Natural killer cell (primary cell): ENCODE measurements at regions not wholly inside any gene's neighbourhood (a gene's known extent, or its start where the extent isn't known, plus 50 kb on each side); places are given as distances from the start of the nearest gene placed in this dataset.

Experiments
- ATAC-seq, 3 donors: fragments of 150-1000 bp in 2 of 3; fragments of 200-7000 bp in 1 of 3; cut with Tn5 transposase; 1 replicate in 1 of 3; 2 replicates in 2 of 3; pipeline ENCODE4 v1.10.0; 2021; ENCODE audit warnings: mild to moderate bottlenecking in 2 of 3, moderate library complexity in 2 of 3
- DNase-seq, 2 donors: peaks; one replicate each; pipeline versions ENCODE4 v3.0.0 to v3.0.0-alpha.2; 2013 to 2021; ENCODE audit warnings: mixed read lengths in 1 of 2
- H3K27ac ChIP-seq: one replicate; pipeline ENCODE4 v1.5.1; 2013; ENCODE audit warnings: mild to moderate bottlenecking, low read length
- H3K27me3 ChIP-seq: one replicate; pipeline ENCODE4 v1.6.1; 2013; ENCODE audit warnings: low read length; ENCODE audit not compliant: control insufficient read depth, insufficient read depth
- H3K36me3 ChIP-seq: one replicate; pipeline ENCODE4 v1.6.1; 2013; ENCODE audit warnings: low read length; ENCODE audit not compliant: control insufficient read depth, insufficient read depth
- H3K4me1 ChIP-seq: one replicate; pipeline ENCODE4 v1.6.1; 2013; ENCODE audit warnings: low read length; ENCODE audit not compliant: control insufficient read depth, insufficient read depth
- H3K4me3 ChIP-seq: one replicate; pipeline ENCODE4 v1.5.1; 2013; ENCODE audit warnings: low read length
- H3K9me3 ChIP-seq: one replicate; pipeline ENCODE4 v1.6.1; 2013; ENCODE audit warnings: low read length; ENCODE audit not compliant: control insufficient read depth, insufficient read depth
- H3K27ac Mint-ChIP-seq, 2 donors: one replicate each; pipeline ENCODE4 v1.8.0; 2022; ENCODE audit warnings: mild to moderate bottlenecking in 2 of 2, mixed read lengths in 2 of 2, moderate library complexity in 1 of 2
- H3K27me3 Mint-ChIP-seq, 2 donors: one replicate each; pipeline ENCODE4 v1.8.0; 2022; ENCODE audit warnings: low read depth in 2 of 2, mixed read lengths in 2 of 2
- H3K36me3 Mint-ChIP-seq: one replicate; pipeline ENCODE4 v1.8.0; 2022; ENCODE audit warnings: mixed read lengths
- H3K4me1 Mint-ChIP-seq, 2 donors: one replicate each; pipeline ENCODE4 v1.8.0; 2022; ENCODE audit warnings: mixed read lengths in 2 of 2
- H3K4me3 Mint-ChIP-seq: one replicate; pipeline ENCODE4 v1.8.0; 2022; ENCODE audit warnings: mild to moderate bottlenecking, moderate library complexity, mixed read lengths
- H3K9me3 Mint-ChIP-seq, 2 donors: one replicate each; pipeline ENCODE4 v1.8.0; 2022; ENCODE audit warnings: mixed read lengths in 2 of 2
- WGBS: methylation state at CpG from one replicate; pipeline ENCODE4 v1.1.7; 2013; ENCODE audit warnings: missing lambda C conversion rate; ENCODE audit not compliant: insufficient coverage; 5-methylcytosine and 5-hydroxymethylcytosine counted together
- intact Hi-C: fragments of 100-400 bp; cut with micrococcal nuclease; formaldehyde crosslinking; loops from one replicate; pipeline ENCODE4 v1.14.2; 2022
- TF ChIP-seq, protein P1 (sequence below): fragments of 200-600 bp; IDR thresholded peaks from one replicate; pipeline ENCODE4 v1.8.0; 2022; ENCODE audit warnings: antibody characterized with exemption

GRCh38 chr1:82348487-82348886 is 547.8 kb downstream of the ADGRL2 start:
- no peaks in the 10 kb centered on the region for H3K27me3 Mint-ChIP-seq

DNA sequence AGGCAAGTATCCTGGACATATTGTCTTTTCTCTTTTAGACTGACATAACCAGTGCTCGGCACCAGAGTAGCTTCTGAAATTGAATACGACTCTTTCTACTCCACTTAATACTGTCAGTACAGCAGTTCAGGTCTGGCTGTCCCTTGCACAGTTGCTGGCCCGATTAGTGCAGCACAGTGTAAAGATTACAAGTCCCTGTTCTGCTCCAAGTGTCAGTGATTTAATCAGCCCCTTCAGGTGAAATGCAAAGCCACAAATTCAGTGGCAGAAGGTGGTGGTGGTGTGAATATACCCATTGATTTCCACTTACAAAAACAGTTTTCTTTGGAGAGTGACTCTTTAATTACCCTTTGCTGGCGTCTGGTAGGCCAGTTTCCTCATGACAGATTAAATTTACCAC is 545.4 kb downstream of the ADGRL2 start:
- Histone ChIP-seq H3K27ac (no peak overlapping the region), H3K9me3 (no peaks in the 10 kb centered on the region), H3K27me3 (no peaks in the 10 kb centered on the region), H3K36me3 (no peaks in the 10 kb centered on the region), H3K4me1 (no peaks in the 10 kb centered on the region), H3K4me3 (no peak overlapping the region)
- H3K4me1 Mint-ChIP-seq = peaks cover 0 to 5% of the 10 kb centered on the region in 2 donors
- H3K27me3 Mint-ChIP-seq = no peaks in the 10 kb centered on the region
- intact Hi-C loops = no loop called here
- 69% methylated on average over 4 of the region's 4 CpGs for WGBS
- peaks cover 6 to 8% of the 10 kb centered on the region in 2 donors for H3K9me3 Mint-ChIP-seq
- no peak for DNase-seq
- H3K36me3 Mint-ChIP-seq = peaks cover 6% of the 10 kb centered on the region
- ATAC-seq = no peak
- H3K27ac Mint-ChIP-seq = no peak overlapping the region
- TF ChIP-seq, protein P1, sequence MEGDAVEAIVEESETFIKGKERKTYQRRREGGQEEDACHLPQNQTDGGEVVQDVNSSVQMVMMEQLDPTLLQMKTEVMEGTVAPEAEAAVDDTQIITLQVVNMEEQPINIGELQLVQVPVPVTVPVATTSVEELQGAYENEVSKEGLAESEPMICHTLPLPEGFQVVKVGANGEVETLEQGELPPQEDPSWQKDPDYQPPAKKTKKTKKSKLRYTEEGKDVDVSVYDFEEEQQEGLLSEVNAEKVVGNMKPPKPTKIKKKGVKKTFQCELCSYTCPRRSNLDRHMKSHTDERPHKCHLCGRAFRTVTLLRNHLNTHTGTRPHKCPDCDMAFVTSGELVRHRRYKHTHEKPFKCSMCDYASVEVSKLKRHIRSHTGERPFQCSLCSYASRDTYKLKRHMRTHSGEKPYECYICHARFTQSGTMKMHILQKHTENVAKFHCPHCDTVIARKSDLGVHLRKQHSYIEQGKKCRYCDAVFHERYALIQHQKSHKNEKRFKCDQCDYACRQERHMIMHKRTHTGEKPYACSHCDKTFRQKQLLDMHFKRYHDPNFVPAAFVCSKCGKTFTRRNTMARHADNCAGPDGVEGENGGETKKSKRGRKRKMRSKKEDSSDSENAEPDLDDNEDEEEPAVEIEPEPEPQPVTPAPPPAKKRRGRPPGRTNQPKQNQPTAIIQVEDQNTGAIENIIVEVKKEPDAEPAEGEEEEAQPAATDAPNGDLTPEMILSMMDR = no peak
- H3K4me3 Mint-ChIP-seq = no peak overlapping the region

More at GRCh38 chr1:82348487-82348886, 547.8 kb downstream of the ADGRL2 start:
- peaks cover 7% of the 10 kb centered on the region for H3K36me3 Mint-ChIP-seq
- intact Hi-C loops = no loop called here
- TF ChIP-seq, protein P1 = no peak
- H3K27ac ChIP-seq = no peak overlapping the region
- peaks cover 3% of the 10 kb centered on the region for H3K9me3 ChIP-seq
- peaks cover 6 to 11% of the 10 kb centered on the region in 2 donors for H3K9me3 Mint-ChIP-seq
- H3K4me1 ChIP-seq = no peaks in the 10 kb centered on the region
- WGBS = 100% methylated on average over 2 of the region's 2 CpGs
- no peaks in the 10 kb centered on the region for H3K4me1 Mint-ChIP-seq
- H3K27me3 ChIP-seq = no peaks in the 10 kb centered on the region
- no peak for DNase-seq
- no peaks in the 10 kb centered on the region for H3K36me3 ChIP-seq
- no peak overlapping the region for H3K4me3 ChIP-seq
- H3K4me3 Mint-ChIP-seq = no peak overlapping the region
- ATAC-seq = no peak
- H3K27ac Mint-ChIP-seq = no peak overlapping the region

DNA sequence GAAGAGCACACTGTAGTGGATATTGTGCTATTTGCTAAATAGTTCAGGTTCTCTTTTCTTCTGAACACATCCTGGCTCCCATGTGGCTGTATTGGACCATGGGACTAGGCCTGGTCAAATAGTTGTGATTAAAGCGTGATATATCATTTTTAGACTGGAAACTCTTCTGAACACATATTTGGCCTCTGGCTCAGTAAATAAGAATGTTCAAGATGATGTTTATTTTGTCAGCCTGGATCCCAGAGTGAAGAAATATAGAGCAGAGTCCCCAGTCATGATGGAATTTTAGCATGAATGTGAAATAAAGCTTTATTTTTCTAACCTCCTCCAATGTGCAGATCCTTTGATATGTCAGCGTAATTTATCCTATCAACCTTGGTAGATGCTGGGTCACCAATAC is 542.6 kb downstream of the ADGRL2 start:
- peaks cover 0 to 9% of the 10 kb centered on the region in 2 donors for H3K4me1 Mint-ChIP-seq
- ATAC-seq = no peak
- intact Hi-C loops = no loop called here

DNA sequence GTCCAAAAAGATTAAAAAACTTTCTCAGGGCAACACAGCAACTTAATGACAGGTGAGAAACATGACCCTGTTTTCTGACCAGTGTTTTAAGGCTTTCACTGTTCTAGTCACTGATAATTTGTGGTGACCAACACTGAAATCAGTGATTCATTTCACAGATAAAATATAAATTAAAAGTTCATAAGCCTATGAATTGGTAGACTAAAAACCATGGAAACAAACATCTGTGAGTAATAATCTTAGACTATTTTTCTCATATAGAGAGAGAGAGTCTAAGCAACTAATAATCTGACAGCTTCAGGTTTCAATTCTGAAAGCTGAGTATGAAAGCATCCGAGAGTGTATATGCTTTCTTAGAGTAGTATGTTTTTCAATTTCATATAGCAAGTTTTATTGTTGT is 536.9 kb downstream of the ADGRL2 start:
- Mint-ChIP-seq H3K4me3 (no peak overlapping the region), H3K4me1 (peaks cover 7 to 15% of the 10 kb centered on the region in 2 donors), H3K36me3 (no peaks in the 10 kb centered on the region), H3K27ac (no peak overlapping the region), H3K9me3 (peaks cover 7 to 19% of the 10 kb centered on the region in 2 donors), H3K27me3 (no peaks in the 10 kb centered on the region)
- DNase-seq (no peak), ATAC-seq (no peak)
- Histone ChIP-seq H3K4me1 (no peaks in the 10 kb centered on the region), H3K27me3 (no peaks in the 10 kb centered on the region), H3K36me3 (no peaks in the 10 kb centered on the region), H3K27ac (no peak overlapping the region), H3K4me3 (no peak overlapping the region), H3K9me3 (no peaks in the 10 kb centered on the region)
- no CpG with 5 or more reads among the region's 1 CpG for WGBS
- TF ChIP-seq, protein P1 = no peak
- intact Hi-C loops = no loop called here

More for the DNA sequence above, 542.6 kb downstream of the ADGRL2 start:
- Mint-ChIP-seq H3K4me3 (no peak overlapping the region), H3K27ac (no peak overlapping the region), H3K27me3 (no peaks in the 10 kb centered on the region), H3K36me3 (no peaks in the 10 kb centered on the region), H3K9me3 (peaks cover 4 to 6% of the 10 kb centered on the region in 2 donors)
- DNase-seq = no peak
- Histone ChIP-seq H3K9me3 (no peaks in the 10 kb centered on the region), H3K4me1 (no peaks in the 10 kb centered on the region), H3K4me3 (no peak overlapping the region), H3K36me3 (no peaks in the 10 kb centered on the region), H3K27me3 (no peaks in the 10 kb centered on the region), H3K27ac (no peak overlapping the region)
- 63% methylated on average over 2 of the region's 2 CpGs for WGBS
- TF ChIP-seq, protein P1 = no peak
